GM18502 (cell line): ENCODE measurements at regions not wholly inside any gene's neighbourhood (a gene's known extent, or its start where the extent isn't known, plus 50 kb on each side); places are given as distances from the start of the nearest gene placed in this dataset.
"Not testable (repeated sequence)": the region's sequence is repeated elsewhere in the genome, so short reads cannot be mapped to it uniquely, and the experiment has no call there.

ENCODE experiments used
- ATAC-seq: cut with Tn5 transposase; IDR thresholded peaks from one replicate; pipeline ENCODE4 v1.9.1; 2021; ENCODE audit warnings: mild to moderate bottlenecking; ENCODE audit not compliant: unreplicated experiment, poor library complexity

GRCh38 chr17:64800987-64801386 is 118.3 kb downstream of the LRRC37A3 start:
- ATAC-seq: not testable (repeated sequence)

GRCh38 chr17:64800361-64800895 is 118.8 kb downstream of the LRRC37A3 start:
- ATAC-seq: not testable (repeated sequence)

GRCh38 chr17:64799543-64800188 is 119.6 kb downstream of the LRRC37A3 start:
- ATAC-seq: not testable (repeated sequence)

- not testable (repeated sequence) for ATAC-seq
Measured at GRCh38 chr17:64798961-64799360, 120.3 kb downstream of the LRRC37A3 start.

GRCh38 chr17:64798489-64798790 is 120.8 kb downstream of the LRRC37A3 start:
- ATAC-seq: not testable (repeated sequence)

- ATAC-seq: not testable (repeated sequence)
Measured at GRCh38 chr17:64797746-64798488, 121.4 kb downstream of the LRRC37A3 start.

- not testable (repeated sequence) for ATAC-seq
Measured at GRCh38 chr17:64795342-64795741, 123.9 kb downstream of the LRRC37A3 start.

- not testable (repeated sequence) for ATAC-seq
Measured at GRCh38 chr17:64794548-64795274, 124.6 kb downstream of the LRRC37A3 start.

- ATAC-seq: not testable (repeated sequence)
Measured at GRCh38 chr17:64794113-64794512, 125.2 kb downstream of the LRRC37A3 start.

- not testable (repeated sequence) for ATAC-seq
Measured at GRCh38 chr17:64792793-64793575, 126.3 kb downstream of the LRRC37A3 start.

GRCh38 chr17:64792276-64792675 is 127.0 kb downstream of the LRRC37A3 start:
- ATAC-seq: not testable (repeated sequence)

GRCh38 chr17:64791691-64792090 is 127.6 kb downstream of the LRRC37A3 start:
- ATAC-seq: not testable (repeated sequence)

GRCh38 chr17:64791226-64791625 is 128.1 kb downstream of the LRRC37A3 start:
- ATAC-seq: not testable (repeated sequence)

GRCh38 chr17:64790690-64791089 is 128.6 kb upstream of the SMURF2 start:
- not testable (repeated sequence) for ATAC-seq

GRCh38 chr17:64790193-64790592 is 128.1 kb upstream of the SMURF2 start:
- ATAC-seq: not testable (repeated sequence)

- ATAC-seq: not testable (repeated sequence)
Measured at GRCh38 chr17:64789061-64789445, 126.9 kb upstream of the SMURF2 start.

- ATAC-seq: no peak
Measured at GRCh38 chr17:64788286-64789060, 126.4 kb upstream of the SMURF2 start.

GRCh38 chr17:64787921-64788271 is 125.8 kb upstream of the SMURF2 start:
- no peak for ATAC-seq

GRCh38 chr17:64787255-64787920 is 125.3 kb upstream of the SMURF2 start:
- no peak for ATAC-seq
